ENCODE measurements at regions not wholly inside any gene's neighbourhood (a gene's known extent, or its start where the extent isn't known, plus 50 kb on each side); places are given as distances from the start of the nearest gene placed in this dataset.

- TF ChIP-seq CTCF (conservative IDR thresholded peaks at IDR 0.05; ENCODE audit: low read depth, low read length) (no peak), EZH2 (IDR thresholded peaks at IDR 0.05; ENCODE audit: borderline replicate concordance, low read depth, low read length, poor library complexity, severe bottlenecking) (no peak)
Measured at GRCh38 chr1:88504601-88505000, 179.5 kb upstream of the PKN2 start.

Data from A673 (cell line).